H9 (cell line): ENCODE measurements at regions not wholly inside any gene's neighbourhood (a gene's known extent, or its start where the extent isn't known, plus 50 kb on each side); places are given as distances from the start of the nearest gene placed in this dataset.
A peak's percentile ranks its signal among the peaks of the same experiment; 100 is the strongest.

Source experiments
- DNase-seq: peaks from one replicate; pipeline ENCODE4 v3.0.0-alpha.2; 2017
- H2AFZ ChIP-seq: one replicate; pipeline ENCODE4 v1.6.1; 2013; ENCODE audit warnings: mild to moderate bottlenecking, low read length, control low read depth, moderate library complexity
- H2AK5ac ChIP-seq: 2 replicates; pipeline ENCODE4 v1.6.1; 2013; ENCODE audit warnings: low read length, control low read depth, mixed read lengths; ENCODE audit not compliant: insufficient read length
- H2BK120ac ChIP-seq: one replicate; pipeline ENCODE4 v1.6.1; 2013; ENCODE audit warnings: low read depth, mild to moderate bottlenecking, low read length, control low read depth, inconsistent platforms; ENCODE audit not compliant: poor library complexity, severe bottlenecking
- H2BK12ac ChIP-seq: 2 replicates; pipeline ENCODE4 v1.6.1; 2013; ENCODE audit warnings: low read length, control low read depth, mixed read lengths, low read depth; ENCODE audit not compliant: insufficient read length
- H2BK15ac ChIP-seq: 2 replicates; pipeline ENCODE4 v1.6.1; 2013; ENCODE audit warnings: low read depth, low read length, control low read depth
- H2BK20ac ChIP-seq: one replicate; pipeline ENCODE4 v1.6.1; 2013; ENCODE audit warnings: low read depth, mild to moderate bottlenecking, low read length, control low read depth, inconsistent platforms; ENCODE audit not compliant: poor library complexity, severe bottlenecking
- H2BK5ac ChIP-seq: 2 replicates; pipeline ENCODE4 v1.6.1; 2013; ENCODE audit warnings: low read length, control low read depth, mixed read lengths; ENCODE audit not compliant: insufficient read length
- H3K14ac ChIP-seq: 2 replicates; pipeline ENCODE4 v1.6.1; 2013; ENCODE audit warnings: low read length, control low read depth; ENCODE audit not compliant: insufficient read depth
- H3K18ac ChIP-seq: 2 replicates; pipeline ENCODE4 v1.6.1; 2013; ENCODE audit warnings: low read depth, mild to moderate bottlenecking, mixed read lengths, low read length, control low read depth; ENCODE audit not compliant: insufficient read length
- H3K23ac ChIP-seq: 2 replicates; pipeline ENCODE4 v1.6.1; 2013; ENCODE audit warnings: low read length, control low read depth, mixed read lengths, low read depth; ENCODE audit not compliant: insufficient read length
- H3K23me2 ChIP-seq: 2 replicates; pipeline ENCODE4 v1.6.1; 2013; ENCODE audit warnings: low read depth, mild to moderate bottlenecking, mixed read lengths, low read length, control low read depth; ENCODE audit not compliant: insufficient read length, poor library complexity, severe bottlenecking
- H3K27ac ChIP-seq: 2 replicates; pipeline ENCODE4 v1.5.1; 2013; ENCODE audit warnings: low read length, control low read depth, mixed read lengths, low read depth; ENCODE audit not compliant: insufficient read length
- H3K27me3 ChIP-seq: 2 replicates; pipeline ENCODE4 v1.6.1; 2013; ENCODE audit warnings: low read length, control low read depth, inconsistent platforms; ENCODE audit not compliant: insufficient read depth
- H3K4ac ChIP-seq: 2 replicates; pipeline ENCODE4 v1.6.1; 2013; ENCODE audit warnings: low read depth, mild to moderate bottlenecking, control low read depth, inconsistent platforms, low read length, moderate library complexity
- H3K4me1 ChIP-seq: 2 replicates; pipeline ENCODE4 v1.6.1; 2013; ENCODE audit warnings: low read length, control low read depth, inconsistent platforms; ENCODE audit not compliant: insufficient read depth
- H3K4me2 ChIP-seq: 2 replicates; pipeline ENCODE4 v1.6.1; 2013; ENCODE audit warnings: low read length, control low read depth, mixed read lengths; ENCODE audit not compliant: insufficient read length, insufficient read depth
- H3K56ac ChIP-seq: 2 replicates; pipeline ENCODE4 v1.6.1; 2013; ENCODE audit warnings: low read depth, mild to moderate bottlenecking, mixed read lengths, low read length, control low read depth; ENCODE audit not compliant: insufficient read length
- H3K79me1 ChIP-seq: 2 replicates; pipeline ENCODE4 v1.6.1; 2013; ENCODE audit warnings: low read depth, mild to moderate bottlenecking, moderate library complexity, low read length, control low read depth, inconsistent platforms; ENCODE audit not compliant: insufficient read depth, poor library complexity, severe bottlenecking
- H3K79me2 ChIP-seq: 2 replicates; pipeline ENCODE4 v1.6.1; 2013; ENCODE audit warnings: low read length, control low read depth, inconsistent platforms; ENCODE audit not compliant: insufficient read depth
- H3K9ac ChIP-seq: 2 replicates; pipeline ENCODE4 v1.6.1; 2013; ENCODE audit warnings: low read length, control low read depth, mixed read lengths; ENCODE audit not compliant: insufficient read length; ENCODE audit errors: extremely low read depth
- H3K9me3 ChIP-seq: one replicate; pipeline ENCODE4 v1.6.1; 2013; ENCODE audit warnings: low read depth, low read length, inconsistent platforms; ENCODE audit not compliant: control insufficient read depth
- H3T11ph ChIP-seq: one replicate; pipeline ENCODE4 v1.6.1; 2013; ENCODE audit warnings: mild to moderate bottlenecking, low read length, control low read depth, inconsistent platforms
- H4K20me1 ChIP-seq: one replicate; pipeline ENCODE4 v1.6.1; 2013; ENCODE audit not compliant: control insufficient read depth, insufficient read length, insufficient read depth
- H4K5ac ChIP-seq: 2 replicates; pipeline ENCODE4 v1.6.1; 2013; ENCODE audit warnings: low read depth, mild to moderate bottlenecking, mixed read lengths, low read length, control low read depth; ENCODE audit not compliant: insufficient read length
- H4K8ac ChIP-seq: replicated peaks from 2 replicates; pipeline ENCODE4 v1.6.1; 2013; ENCODE audit warnings: low read length, control low read depth, mixed read lengths, low read depth; ENCODE audit not compliant: insufficient read length
- H4K91ac ChIP-seq: 2 replicates; pipeline ENCODE4 v1.6.1; 2013; ENCODE audit warnings: low read depth, mild to moderate bottlenecking, moderate library complexity, mixed read lengths, low read length, control low read depth; ENCODE audit not compliant: insufficient read length
- H3K27ac Mint-ChIP-seq, 3 experiments: 2 replicates in 2 of 3; 3 replicates in 1 of 3; pipeline ENCODE4 v1.8.0; 2020 to 2021; ENCODE audit warnings: mixed read lengths in 3 of 3, mild to moderate bottlenecking in 1 of 3, moderate library complexity in 1 of 3
- H3K27me3 Mint-ChIP-seq: 2 replicates; pipeline ENCODE4 v1.8.0; 2021; ENCODE audit warnings: low read depth, mild to moderate bottlenecking, moderate library complexity, mixed read lengths
- H3K36me3 Mint-ChIP-seq, 3 experiments: 2 replicates in 2 of 3; 3 replicates in 1 of 3; pipeline ENCODE4 v1.8.0; 2020 to 2021; ENCODE audit warnings: low read depth in 3 of 3, mixed read lengths in 3 of 3; ENCODE audit not compliant: insufficient read depth in 1 of 3
- H3K4me1 Mint-ChIP-seq, 2 experiments: 2 replicates each; pipeline ENCODE4 v1.8.0; 2020; ENCODE audit warnings: mixed read lengths in 2 of 2
- H3K4me3 Mint-ChIP-seq, 2 experiments: 2 replicates in 1 of 2; 3 replicates in 1 of 2; pipeline ENCODE4 v1.8.0; 2020 to 2021; ENCODE audit warnings: mild to moderate bottlenecking in 2 of 2, mixed read lengths in 2 of 2, moderate library complexity in 1 of 2
- H3K9me3 Mint-ChIP-seq, 2 experiments: 2 replicates in 1 of 2; 3 replicates in 1 of 2; pipeline ENCODE4 v1.8.0; 2020; ENCODE audit warnings: mild to moderate bottlenecking in 2 of 2, mixed read lengths in 2 of 2, moderate library complexity in 1 of 2
- WGBS: extraction: QIAGEN DNeasy Blood & Tissue Kit; methylation state at CpG from one replicate; pipeline ENCODE4 v1.1.7; 2013; ENCODE audit warnings: missing lambda C conversion rate, low lambda C conversion rate, mixed read lengths; ENCODE audit not compliant: insufficient read length; ENCODE audit errors: extremely low coverage; 5-methylcytosine and 5-hydroxymethylcytosine counted together
- TF ChIP-seq, protein P1 (sequence below): fragments of 200-600 bp; sonication (generic); conservative IDR thresholded peaks from 3 replicates; pipeline ENCODE4 v1.8.0; 2021; ENCODE audit warnings: antibody characterized with exemption, mild to moderate bottlenecking

DNA sequence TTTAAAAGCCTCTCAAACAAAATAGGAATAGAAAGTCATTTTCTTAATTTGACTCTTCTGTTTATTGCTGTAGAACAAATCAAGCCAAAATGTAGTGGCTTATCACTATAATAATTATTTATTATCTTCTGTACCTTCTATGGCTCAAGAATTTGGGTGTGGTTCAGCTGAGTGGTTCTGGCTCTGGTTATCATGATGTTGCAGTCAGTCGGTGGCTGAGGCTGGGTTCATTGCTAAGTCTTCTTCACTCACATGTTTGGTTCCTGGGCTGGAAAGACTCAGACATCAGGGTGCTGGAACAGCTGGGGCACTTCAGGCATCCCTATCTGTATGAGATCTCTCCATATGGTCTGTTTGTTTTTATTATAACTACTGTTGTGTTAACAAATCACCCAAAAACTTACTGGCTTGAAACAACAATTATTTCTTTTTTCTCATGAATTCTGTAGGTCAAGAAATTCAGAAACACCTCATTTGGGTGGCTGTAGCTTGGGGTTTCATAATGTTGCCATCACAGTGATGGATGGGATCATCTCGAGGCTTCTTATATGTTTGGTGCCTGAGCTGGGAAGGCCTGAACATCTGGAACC lies 165.5 kb upstream of the FOXN2 start:
- H3K27ac ChIP-seq: no peak overlapping the region
- H3K79me1 ChIP-seq: no peaks in the 10 kb centered on the region
- H3K18ac ChIP-seq: no peak overlapping the region
- no peaks in the 10 kb centered on the region for H3K9me3 Mint-ChIP-seq
- no peaks in the 10 kb centered on the region for H4K20me1 ChIP-seq
- no peak overlapping the region for H2BK120ac ChIP-seq
- H3K4me1 ChIP-seq: peaks cover 4% of the 10 kb centered on the region; the same call in 1 of the 2 replicates
- H4K5ac ChIP-seq: no peak overlapping the region
- no peak overlapping the region for H4K91ac ChIP-seq
- no peak overlapping the region for H3T11ph ChIP-seq
- TF ChIP-seq, protein P1, sequence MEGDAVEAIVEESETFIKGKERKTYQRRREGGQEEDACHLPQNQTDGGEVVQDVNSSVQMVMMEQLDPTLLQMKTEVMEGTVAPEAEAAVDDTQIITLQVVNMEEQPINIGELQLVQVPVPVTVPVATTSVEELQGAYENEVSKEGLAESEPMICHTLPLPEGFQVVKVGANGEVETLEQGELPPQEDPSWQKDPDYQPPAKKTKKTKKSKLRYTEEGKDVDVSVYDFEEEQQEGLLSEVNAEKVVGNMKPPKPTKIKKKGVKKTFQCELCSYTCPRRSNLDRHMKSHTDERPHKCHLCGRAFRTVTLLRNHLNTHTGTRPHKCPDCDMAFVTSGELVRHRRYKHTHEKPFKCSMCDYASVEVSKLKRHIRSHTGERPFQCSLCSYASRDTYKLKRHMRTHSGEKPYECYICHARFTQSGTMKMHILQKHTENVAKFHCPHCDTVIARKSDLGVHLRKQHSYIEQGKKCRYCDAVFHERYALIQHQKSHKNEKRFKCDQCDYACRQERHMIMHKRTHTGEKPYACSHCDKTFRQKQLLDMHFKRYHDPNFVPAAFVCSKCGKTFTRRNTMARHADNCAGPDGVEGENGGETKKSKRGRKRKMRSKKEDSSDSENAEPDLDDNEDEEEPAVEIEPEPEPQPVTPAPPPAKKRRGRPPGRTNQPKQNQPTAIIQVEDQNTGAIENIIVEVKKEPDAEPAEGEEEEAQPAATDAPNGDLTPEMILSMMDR: no peak
- DNase-seq: no peak
- H2BK12ac ChIP-seq: no peak overlapping the region
- no peak overlapping the region for H2AK5ac ChIP-seq
- no peaks in the 10 kb centered on the region for H3K79me2 ChIP-seq
- H3K4me1 Mint-ChIP-seq: no peaks in the 10 kb centered on the region; a peak in 1 of 4 replicates
- no peak overlapping the region for H3K4me3 Mint-ChIP-seq
- no peak overlapping the region for H3K9ac ChIP-seq
- no peak overlapping the region for H2AFZ ChIP-seq
- H2BK15ac ChIP-seq: no peak overlapping the region
- no peaks in the 10 kb centered on the region for H3K23me2 ChIP-seq
- H2BK5ac ChIP-seq: no peak overlapping the region
- no peak overlapping the region for H3K14ac ChIP-seq
- no peak overlapping the region for H3K4me2 ChIP-seq
- H3K9me3 ChIP-seq: no peaks in the 10 kb centered on the region
- no CpG with 5 or more reads among the region's 2 CpGs for WGBS
- no peaks in the 10 kb centered on the region; the same call in 1 of the 2 replicates for H3K27me3 Mint-ChIP-seq
- H3K36me3 Mint-ChIP-seq: no peaks in the 10 kb centered on the region
- no peak overlapping the region for H3K56ac ChIP-seq
- H4K8ac ChIP-seq: no peak overlapping the region
- H3K23ac ChIP-seq: no peak overlapping the region
- H3K27me3 ChIP-seq: no peaks in the 10 kb centered on the region
- H3K4ac ChIP-seq: no peak overlapping the region
- H3K27ac Mint-ChIP-seq: peak overlapping the region in 1 of 3 experiments; percentile 36; a peak in 2 of 7 replicates
- H2BK20ac ChIP-seq: no peak overlapping the region
